ENCODE measurements at regions not wholly inside any gene's neighbourhood (a gene's known extent, or its start where the extent isn't known, plus 50 kb on each side); places are given as distances from the start of the nearest gene placed in this dataset.

DNA sequence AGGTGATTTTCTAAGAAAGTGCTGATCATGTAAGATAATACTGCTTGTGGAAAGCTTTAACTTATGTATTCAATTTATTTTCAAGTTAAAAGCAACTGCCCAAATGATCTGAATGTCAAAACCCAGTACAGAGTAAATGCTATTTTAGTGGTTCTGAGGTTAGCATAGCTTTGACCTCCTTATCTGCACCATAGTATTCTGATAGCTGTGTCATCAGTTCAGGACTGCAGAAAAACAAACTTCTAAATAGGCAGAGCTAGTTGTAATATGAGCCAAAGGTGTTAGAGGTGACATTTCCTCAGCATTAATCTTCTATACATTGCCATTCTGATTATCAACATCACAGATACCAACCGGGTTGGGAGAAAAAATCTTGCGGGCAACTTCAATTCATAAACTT, 758.7 kb downstream of the SLITRK5 start:
- Mint-ChIP-seq H3K36me3 (no peaks in the 10 kb centered on the region), H3K27ac (no peak overlapping the region), H3K4me1 (ENCODE audit: unreplicated experiment) (peaks cover 4% of the 10 kb centered on the region), H3K27me3 (no peaks in the 10 kb centered on the region), H3K4me3 (no peak overlapping the region), H3K9me3 (no peaks in the 10 kb centered on the region)
- no peak for DNase-seq (ENCODE audit: extremely low spot score, unreplicated experiment)
- TF ChIP-seq, protein P1, sequence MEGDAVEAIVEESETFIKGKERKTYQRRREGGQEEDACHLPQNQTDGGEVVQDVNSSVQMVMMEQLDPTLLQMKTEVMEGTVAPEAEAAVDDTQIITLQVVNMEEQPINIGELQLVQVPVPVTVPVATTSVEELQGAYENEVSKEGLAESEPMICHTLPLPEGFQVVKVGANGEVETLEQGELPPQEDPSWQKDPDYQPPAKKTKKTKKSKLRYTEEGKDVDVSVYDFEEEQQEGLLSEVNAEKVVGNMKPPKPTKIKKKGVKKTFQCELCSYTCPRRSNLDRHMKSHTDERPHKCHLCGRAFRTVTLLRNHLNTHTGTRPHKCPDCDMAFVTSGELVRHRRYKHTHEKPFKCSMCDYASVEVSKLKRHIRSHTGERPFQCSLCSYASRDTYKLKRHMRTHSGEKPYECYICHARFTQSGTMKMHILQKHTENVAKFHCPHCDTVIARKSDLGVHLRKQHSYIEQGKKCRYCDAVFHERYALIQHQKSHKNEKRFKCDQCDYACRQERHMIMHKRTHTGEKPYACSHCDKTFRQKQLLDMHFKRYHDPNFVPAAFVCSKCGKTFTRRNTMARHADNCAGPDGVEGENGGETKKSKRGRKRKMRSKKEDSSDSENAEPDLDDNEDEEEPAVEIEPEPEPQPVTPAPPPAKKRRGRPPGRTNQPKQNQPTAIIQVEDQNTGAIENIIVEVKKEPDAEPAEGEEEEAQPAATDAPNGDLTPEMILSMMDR (conservative IDR thresholded peaks at IDR 0.05), result no peak

DNA sequence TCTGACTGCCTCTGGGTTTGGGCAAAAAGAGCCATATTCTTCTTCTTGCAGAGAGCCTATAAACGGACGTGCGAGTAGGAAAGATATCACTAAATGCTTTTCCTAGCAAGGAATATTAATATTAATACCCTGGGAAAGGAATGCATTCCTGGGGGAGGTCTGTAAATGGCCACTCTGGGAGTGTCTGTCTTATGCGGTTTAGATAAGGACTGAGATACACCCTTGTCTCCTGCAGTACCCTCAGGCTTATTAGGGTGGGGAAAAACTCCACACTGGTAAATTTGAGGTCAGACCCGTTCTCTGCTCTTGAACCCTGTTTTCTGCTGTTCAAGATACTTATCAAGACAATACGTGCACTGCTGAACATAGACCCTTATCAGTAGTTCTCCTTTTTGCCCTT, 763.8 kb downstream of the SLITRK5 start:
- Mint-ChIP-seq H3K27ac (no peak overlapping the region), H3K36me3 (no peaks in the 10 kb centered on the region), H3K4me1 (ENCODE audit: unreplicated experiment) (peaks cover 1% of the 10 kb centered on the region), H3K4me3 (no peak overlapping the region), H3K27me3 (no peaks in the 10 kb centered on the region), H3K9me3 (peaks cover 13% of the 10 kb centered on the region)
- DNase-seq (ENCODE audit: extremely low spot score, unreplicated experiment), result no peak
- TF ChIP-seq, protein P1 (conservative IDR thresholded peaks at IDR 0.05), result no peak

DNA sequence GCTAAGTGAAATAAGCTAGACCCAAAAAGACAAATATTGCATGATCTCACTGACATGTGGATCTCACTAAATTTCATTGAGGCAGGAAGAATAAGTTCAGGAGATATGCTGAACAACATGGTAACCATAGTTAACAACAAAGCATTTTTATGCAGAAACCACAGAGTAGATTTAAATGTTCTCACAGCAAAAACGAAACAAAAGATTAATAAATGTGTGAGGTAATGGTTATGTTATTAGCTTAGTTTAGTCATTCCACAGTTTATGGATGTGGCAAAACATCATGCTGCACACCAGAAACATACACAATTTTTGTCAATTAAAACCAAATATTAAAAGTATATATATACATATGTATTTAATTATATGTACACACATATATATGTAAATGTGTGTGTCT, 765.8 kb downstream of the SLITRK5 start:
- no peak for DNase-seq (ENCODE audit: extremely low spot score, unreplicated experiment)
- H3K4me1 Mint-ChIP-seq (ENCODE audit: unreplicated experiment), result no peaks in the 10 kb centered on the region
- no peak overlapping the region for H3K4me3 Mint-ChIP-seq
- TF ChIP-seq, protein P1 (conservative IDR thresholded peaks at IDR 0.05), result no peak
- H3K27ac Mint-ChIP-seq, result no peak overlapping the region
- peaks cover 13% of the 10 kb centered on the region for H3K9me3 Mint-ChIP-seq
- no peaks in the 10 kb centered on the region for H3K36me3 Mint-ChIP-seq
- H3K27me3 Mint-ChIP-seq, result no peaks in the 10 kb centered on the region

DNA sequence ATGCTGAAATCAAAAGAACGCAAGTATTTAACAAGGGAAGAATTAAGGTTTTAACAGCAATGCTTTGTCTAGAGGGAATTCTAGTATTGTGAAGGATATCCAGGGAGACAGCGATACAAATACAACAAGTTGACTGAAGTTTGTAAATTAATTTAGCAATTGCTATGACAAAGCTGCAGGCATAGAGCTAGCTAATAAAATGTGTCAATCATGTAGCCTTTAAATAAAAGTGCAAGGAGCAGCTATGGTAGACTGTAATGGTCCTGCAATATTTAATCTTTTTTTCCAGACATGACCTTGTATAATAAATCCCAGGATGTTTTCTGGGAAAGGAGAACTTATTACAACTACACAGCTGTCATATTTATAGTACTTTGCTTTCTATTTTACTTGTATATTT, 779.3 kb downstream of the SLITRK5 start:
- no peak for DNase-seq (ENCODE audit: extremely low spot score, unreplicated experiment)
- no peaks in the 10 kb centered on the region for H3K9me3 Mint-ChIP-seq
- TF ChIP-seq, protein P1 (conservative IDR thresholded peaks at IDR 0.05), result no peak
- no peaks in the 10 kb centered on the region for H3K27me3 Mint-ChIP-seq
- H3K4me3 Mint-ChIP-seq, result no peak overlapping the region
- H3K27ac Mint-ChIP-seq, result no peak overlapping the region
- H3K36me3 Mint-ChIP-seq, result no peaks in the 10 kb centered on the region
- no peaks in the 10 kb centered on the region for H3K4me1 Mint-ChIP-seq (ENCODE audit: unreplicated experiment)

DNA sequence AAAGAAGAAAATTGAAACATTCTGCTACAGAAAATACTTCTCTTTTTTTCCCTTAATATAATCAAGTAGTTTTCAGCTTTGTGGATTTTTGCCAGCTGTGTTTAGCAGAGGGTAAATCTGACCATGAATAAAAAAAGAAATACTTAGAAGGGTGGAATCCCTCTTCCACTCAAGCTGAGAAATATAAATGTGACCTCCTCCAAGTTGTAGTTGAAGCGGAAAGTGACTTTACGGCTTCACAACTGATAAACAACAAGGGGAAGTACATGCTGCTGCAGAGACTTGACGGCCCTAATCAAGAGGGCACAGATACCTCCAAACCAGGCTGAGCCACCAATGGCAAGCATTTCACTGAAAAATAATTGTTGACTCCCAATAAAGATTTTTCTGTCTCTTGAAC, 785.0 kb downstream of the SLITRK5 start:
- no peaks in the 10 kb centered on the region for H3K9me3 Mint-ChIP-seq
- H3K27ac Mint-ChIP-seq, result no peak overlapping the region
- TF ChIP-seq, protein P1 (conservative IDR thresholded peaks at IDR 0.05), result no peak
- H3K4me3 Mint-ChIP-seq, result no peak overlapping the region
- no peak for DNase-seq (ENCODE audit: extremely low spot score, unreplicated experiment)
- peaks cover 7% of the 10 kb centered on the region for H3K4me1 Mint-ChIP-seq (ENCODE audit: unreplicated experiment)
- H3K27me3 Mint-ChIP-seq, result no peaks in the 10 kb centered on the region
- H3K36me3 Mint-ChIP-seq, result no peaks in the 10 kb centered on the region

DNA sequence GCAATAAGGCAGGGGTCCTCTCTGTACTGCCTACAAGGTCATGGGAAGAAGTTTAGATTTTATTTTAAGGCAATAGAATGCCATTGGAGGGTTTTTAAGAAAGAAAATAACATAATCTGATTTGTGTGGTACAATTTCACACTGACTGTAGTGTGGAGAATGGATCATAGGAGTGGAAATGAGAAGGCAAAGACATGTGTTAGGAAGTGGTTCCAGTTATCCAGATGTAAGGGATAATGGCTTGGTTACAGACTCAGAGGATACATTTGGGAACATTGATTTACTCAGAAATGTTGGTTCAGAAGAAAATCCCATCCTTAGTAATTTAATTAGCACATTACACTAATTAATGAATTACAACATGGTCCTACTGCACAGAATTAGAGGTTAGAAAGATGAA, 788.2 kb downstream of the SLITRK5 start:
- H3K4me1 Mint-ChIP-seq (ENCODE audit: unreplicated experiment), result peaks cover 7% of the 10 kb centered on the region
- no peaks in the 10 kb centered on the region for H3K27me3 Mint-ChIP-seq
- DNase-seq (ENCODE audit: extremely low spot score, unreplicated experiment), result no peak
- no peaks in the 10 kb centered on the region for H3K9me3 Mint-ChIP-seq
- TF ChIP-seq, protein P1 (conservative IDR thresholded peaks at IDR 0.05), result no peak
- H3K27ac Mint-ChIP-seq, result no peak overlapping the region
- H3K4me3 Mint-ChIP-seq, result no peak overlapping the region
- no peaks in the 10 kb centered on the region for H3K36me3 Mint-ChIP-seq

Measured in type B pancreatic cell (in vitro differentiated cells).